NT2/D1 (cell line): ENCODE measurements at regions not wholly inside any gene's neighbourhood (a gene's known extent, or its start where the extent isn't known, plus 50 kb on each side); places are given as distances from the start of the nearest gene placed in this dataset.

Experiments used
- SUZ12 ChIP-seq: IDR thresholded peaks from 2 replicates; pipeline ENCODE4 v1.6.1; 2011; ENCODE audit not compliant: insufficient read length, insufficient read depth; ENCODE audit errors: extremely low read depth
- YY1 ChIP-seq: IDR thresholded peaks from 2 replicates; pipeline ENCODE4 v1.6.1; 2011; ENCODE audit not compliant: insufficient read length, insufficient read depth

DNA sequence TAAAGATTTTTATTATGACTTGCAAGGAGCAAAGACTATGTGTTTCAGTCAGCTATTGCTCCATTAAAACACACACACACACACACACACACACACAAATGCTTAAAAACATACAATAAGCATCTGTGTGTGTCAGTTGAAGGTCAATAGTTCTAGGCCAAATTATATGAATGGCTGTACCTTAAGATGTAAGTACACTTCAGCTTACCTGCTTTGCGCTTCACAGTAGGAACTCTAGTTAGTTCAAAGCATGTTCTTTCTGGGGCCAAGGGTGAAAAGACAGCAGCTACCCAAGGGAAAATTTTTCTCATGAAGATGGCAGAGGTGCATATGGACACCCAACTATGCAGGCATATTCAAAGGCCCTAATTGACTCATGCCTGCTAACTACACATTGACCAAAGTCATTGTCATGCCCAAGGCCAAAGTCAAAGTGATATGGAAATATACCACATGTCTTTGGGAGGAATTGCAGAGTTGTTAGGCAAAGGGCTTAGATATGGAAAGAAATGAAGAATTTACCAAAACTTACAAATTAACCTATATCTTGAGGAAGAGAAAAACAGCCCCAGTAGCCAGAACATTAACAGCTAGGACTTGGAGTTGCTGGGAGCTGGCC lies 61.9 kb upstream of the BTN3A2 start:
- TF ChIP-seq SUZ12 (no peak), YY1 (no peak)
